MCF 10A (cell line): ENCODE measurements at regions not wholly inside any gene's neighbourhood (a gene's known extent, or its start where the extent isn't known, plus 50 kb on each side); places are given as distances from the start of the nearest gene placed in this dataset.

Experiments used
- BruUV-seq: library from RNA; stranded (reverse); fragments of 400-500 nt; replicated peaks from 2 replicates; lab custom pipeline; 2021; lab: Mats Ljungman, UMichigan
- CTCF ChIA-PET: fragments of 300-600 bp; sonication (Branson Sonifier 250); formaldehyde crosslinking; extraction: SDS; loops from one replicate; lab custom pipeline; 2021; ENCODE audit warnings: antibody characterized with exemption, inconsistent platforms; lab: Yijun Ruan, JAX
- POLR2A ChIA-PET: fragments of 300-600, 350-650 bp; sonication (Branson Sonifier 250); formaldehyde crosslinking; extraction: SDS; loops from one replicate; lab custom pipeline; 2020; ENCODE audit warnings: antibody characterized with exemption, inconsistent platforms; lab: Yijun Ruan, JAX
- DNase-seq: peaks from one replicate; pipeline ENCODE4 v3.0.0-alpha.2; 2018; ENCODE audit not compliant: unreplicated experiment
- H3K27ac Mint-ChIP-seq: one replicate; pipeline ENCODE4 v1.8.0; 2022; ENCODE audit warnings: mild to moderate bottlenecking, low read depth, mixed read lengths; ENCODE audit not compliant: unreplicated experiment
- H3K27me3 Mint-ChIP-seq: one replicate; pipeline ENCODE4 v1.8.0; 2022; ENCODE audit warnings: mixed read lengths; ENCODE audit not compliant: insufficient read depth, unreplicated experiment
- H3K36me3 Mint-ChIP-seq: one replicate; pipeline ENCODE4 v1.8.0; 2022; ENCODE audit warnings: mild to moderate bottlenecking, moderate library complexity, mixed read lengths; ENCODE audit not compliant: insufficient read depth, unreplicated experiment
- H3K4me1 Mint-ChIP-seq: one replicate; pipeline ENCODE4 v1.8.0; 2022; ENCODE audit warnings: mixed read lengths; ENCODE audit not compliant: insufficient read depth, unreplicated experiment
- H3K4me3 Mint-ChIP-seq: one replicate; pipeline ENCODE4 v1.8.0; 2022; ENCODE audit warnings: mild to moderate bottlenecking, moderate library complexity, mixed read lengths; ENCODE audit not compliant: unreplicated experiment
- H3K9me3 Mint-ChIP-seq: one replicate; pipeline ENCODE4 v1.8.0; 2022; ENCODE audit warnings: mixed read lengths; ENCODE audit not compliant: unreplicated experiment
- CTCF ChIP-seq: fragments of 200-600 bp; IDR thresholded peaks from one replicate; pipeline ENCODE4 v1.8.0; 2022; ENCODE audit warnings: antibody characterized with exemption, mild to moderate bottlenecking; ENCODE audit not compliant: unreplicated experiment
- intact Hi-C: fragments of 100-400 bp; cut with micrococcal nuclease; formaldehyde crosslinking; loops from 2 replicates; pipeline ENCODE4 v1.14.1; 2022

- Mint-ChIP-seq H3K27ac (no peak overlapping the region), H3K9me3 (no peaks in the 10 kb centered on the region), H3K27me3 (peaks cover 37% of the 10 kb centered on the region), H3K4me1 (no peaks in the 10 kb centered on the region), H3K4me3 (no peak overlapping the region), H3K36me3 (no peaks in the 10 kb centered on the region)
- CTCF ChIA-PET = no interaction called here
- intact Hi-C loops = no loop called here
- BruUV-seq = no TSS peak
- no peak for DNase-seq
- TF ChIP-seq CTCF = no peak
- POLR2A ChIA-PET = no interaction called here
Measured at GRCh38 chr5:6049662-6050061, 328.7 kb downstream of the MED10 start.

- no peak overlapping the region for H3K27ac Mint-ChIP-seq
- no peaks in the 10 kb centered on the region for H3K36me3 Mint-ChIP-seq
- no peaks in the 10 kb centered on the region for H3K4me1 Mint-ChIP-seq
- no peak for TF ChIP-seq CTCF
- DNase-seq = no peak
- POLR2A ChIA-PET = no interaction called here
- CTCF ChIA-PET = interaction anchor here (0.5 to 1.2 kb wide), 3 partner anchors 13 to 445 kb away, joined by 3 to 4 read pairs (median 3); no protein-coding TSS in a partner anchor
- H3K27me3 Mint-ChIP-seq = peaks cover 37% of the 10 kb centered on the region
- no peaks in the 10 kb centered on the region for H3K9me3 Mint-ChIP-seq
- intact Hi-C loops = no loop called here
- no TSS peak for BruUV-seq
- H3K4me3 Mint-ChIP-seq = no peak overlapping the region
Measured at GRCh38 chr5:6048746-6049145, 329.6 kb downstream of the MED10 start.

- Mint-ChIP-seq H3K9me3 (no peaks in the 10 kb centered on the region), H3K4me1 (no peaks in the 10 kb centered on the region), H3K27ac (no peak overlapping the region), H3K36me3 (no peaks in the 10 kb centered on the region), H3K4me3 (no peak overlapping the region), H3K27me3 (peaks cover 16% of the 10 kb centered on the region)
- BruUV-seq = no TSS peak
- ChIA-PET CTCF (no interaction called here), POLR2A (no interaction called here)
- DNase-seq = no peak
- no peak for TF ChIP-seq CTCF
- intact Hi-C loops = no loop called here
Measured at GRCh38 chr5:6046296-6046967, 331.9 kb downstream of the MED10 start.

- DNase-seq = no peak
- no peak overlapping the region for H3K27ac Mint-ChIP-seq
- no peaks in the 10 kb centered on the region for H3K36me3 Mint-ChIP-seq
Measured at GRCh38 chr5:6043491-6044310, 334.6 kb downstream of the MED10 start.

More at GRCh38 chr5:6043491-6044310, 334.6 kb downstream of the MED10 start:
- ChIA-PET CTCF (interaction anchor here (0.7 kb wide), 1 partner anchor 339 kb away, joined by 3 read pairs; no protein-coding TSS in a partner anchor), POLR2A (interaction anchor here (1.0 kb wide), 1 partner anchor 10 kb away, joined by 3 read pairs; no protein-coding TSS in a partner anchor)
- intact Hi-C loops = no loop called here
- Mint-ChIP-seq H3K4me3 (no peak overlapping the region), H3K27me3 (peaks cover 14% of the 10 kb centered on the region), H3K9me3 (no peaks in the 10 kb centered on the region), H3K4me1 (no peaks in the 10 kb centered on the region)
- no peak for TF ChIP-seq CTCF
- no TSS peak for BruUV-seq
